ENCODE measurements at regions not wholly inside any gene's neighbourhood (a gene's known extent, or its start where the extent isn't known, plus 50 kb on each side); places are given as distances from the start of the nearest gene placed in this dataset.
"Not testable (repeated sequence)": the region's sequence is repeated elsewhere in the genome, so short reads cannot be mapped to it uniquely, and the experiment has no call there.

GRCh38 chr5:159547466-159548195 is 217.3 kb upstream of the IL12B start:
- no peak for DNase-seq

GRCh38 chr5:159548517-159548916 is 218.2 kb upstream of the IL12B start:
- no peak for DNase-seq

GRCh38 chr5:159549046-159549445 is 218.8 kb upstream of the IL12B start:
- DNase-seq = no peak

- DNase-seq = no peak
These were observed 220.7 kb upstream of the IL12B start for GRCh38 chr5:159550951-159551350.

GRCh38 chr5:159552751-159553150 is 222.5 kb upstream of the IL12B start:
- DNase-seq = no peak

- DNase-seq = no peak
These were observed 223.5 kb upstream of the IL12B start for GRCh38 chr5:159553792-159554191.

GRCh38 chr5:159555084-159555483 is 224.8 kb upstream of the IL12B start:
- DNase-seq = no peak

GRCh38 chr5:159559337-159559736 is 229.1 kb upstream of the IL12B start:
- no peak for DNase-seq

GRCh38 chr5:159560088-159560487 is 229.8 kb upstream of the IL12B start:
- no peak for DNase-seq

- no peak for DNase-seq
These were observed 233.7 kb upstream of the IL12B start for GRCh38 chr5:159564031-159564430.

GRCh38 chr5:159566832-159567231 is 236.5 kb upstream of the IL12B start:
- no peak for DNase-seq

- no peak for DNase-seq
These were observed 237.2 kb upstream of the IL12B start for GRCh38 chr5:159567461-159567860.

- DNase-seq = no peak
These were observed 241.4 kb upstream of the IL12B start for GRCh38 chr5:159571501-159572244.

- no peak for DNase-seq
These were observed 246.6 kb upstream of the IL12B start for GRCh38 chr5:159576902-159577301.

GRCh38 chr5:159581502-159582249 is 251.4 kb upstream of the IL12B start:
- DNase-seq = no peak

- no peak for DNase-seq
These were observed 252.7 kb upstream of the IL12B start for GRCh38 chr5:159582756-159583541.

- no peak for DNase-seq
These were observed 256.6 kb upstream of the IL12B start for GRCh38 chr5:159586921-159587320.

GRCh38 chr5:159588941-159589340 is 258.7 kb upstream of the IL12B start:
- DNase-seq = no peak

- no peak for DNase-seq
These were observed 263.3 kb upstream of the IL12B start for GRCh38 chr5:159593518-159594073.

- DNase-seq = not testable (repeated sequence)
These were observed 265.3 kb upstream of the IL12B start for GRCh38 chr5:159595561-159595960.

GRCh38 chr5:159601216-159601615 is 270.9 kb upstream of the IL12B start:
- DNase-seq = no peak

- DNase-seq = no peak
These were observed 272.1 kb upstream of the IL12B start for GRCh38 chr5:159602434-159602833.

- DNase-seq = no peak
These were observed 275.3 kb upstream of the IL12B start for GRCh38 chr5:159605585-159605984.

All from activated CD4-positive, CD25-positive, alpha-beta regulatory T cell (primary cell).